GM19035 (cell line): ENCODE measurements at regions not wholly inside any gene's neighbourhood (a gene's known extent, or its start where the extent isn't known, plus 50 kb on each side); places are given as distances from the start of the nearest gene placed in this dataset.
"Not testable (repeated sequence)": the region's sequence is repeated elsewhere in the genome, so short reads cannot be mapped to it uniquely, and the experiment has no call there.

Experiments used
- ATAC-seq: cut with Tn5 transposase; IDR thresholded peaks from one replicate; pipeline ENCODE4 v1.9.1; 2021; ENCODE audit not compliant: unreplicated experiment

GRCh38 chr5:120083851-120084542 is 380.1 kb upstream of the PRR16 start:
- no peak for ATAC-seq

- no peak for ATAC-seq
Measured at GRCh38 chr5:120084543-120084870, 379.6 kb upstream of the PRR16 start.

GRCh38 chr5:120086081-120086480 is 378.0 kb upstream of the PRR16 start:
- ATAC-seq, result no peak

- no peak for ATAC-seq
Measured at GRCh38 chr5:120088412-120088811, 375.7 kb upstream of the PRR16 start.

- ATAC-seq, result no peak
Measured at GRCh38 chr5:120088836-120089235, 375.3 kb upstream of the PRR16 start.

DNA sequence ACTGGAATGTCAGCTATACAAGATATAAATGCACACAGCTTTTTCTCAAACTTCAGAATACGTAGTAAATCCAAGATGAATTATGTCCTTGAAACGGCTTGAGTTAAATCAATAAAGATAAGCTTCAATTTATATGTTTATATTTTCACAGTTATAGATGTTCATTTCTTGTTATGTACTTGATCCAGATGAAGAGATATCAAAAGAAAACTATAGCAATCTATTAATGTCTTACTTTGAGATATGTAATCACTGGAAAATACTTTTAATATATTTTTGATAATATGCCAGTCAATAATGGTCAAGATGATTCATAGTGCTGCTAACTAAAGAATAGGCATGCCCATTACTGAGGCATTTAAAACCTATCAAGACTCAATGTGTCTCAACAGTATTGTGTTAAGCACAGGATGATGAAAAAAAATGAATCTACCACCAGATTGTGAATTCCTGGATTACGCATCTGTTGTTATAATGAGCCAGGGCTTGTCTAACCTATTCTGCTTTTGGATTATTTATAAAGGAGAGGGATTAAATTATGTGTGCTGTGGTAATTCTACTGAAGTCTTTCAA is 372.6 kb upstream of the PRR16 start:
- ATAC-seq, result no peak

DNA sequence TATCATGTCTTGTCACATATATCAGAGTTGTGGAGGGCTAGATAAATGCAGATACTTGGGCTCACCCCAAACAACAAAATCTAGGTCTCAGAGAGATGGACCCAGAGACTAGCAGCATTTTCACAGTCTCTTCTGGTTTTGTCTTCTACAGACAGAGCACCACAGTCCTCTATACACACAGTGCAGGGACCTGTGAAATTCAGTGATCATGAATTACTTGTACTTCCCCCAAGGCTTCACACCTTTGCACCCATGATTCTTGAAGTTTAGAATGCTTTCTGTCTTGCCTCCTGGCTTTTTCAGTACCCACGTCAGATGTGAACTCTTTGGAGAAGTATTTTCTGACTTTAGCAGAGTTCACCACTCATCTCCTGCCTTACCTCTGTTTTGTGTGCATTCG is 371.5 kb upstream of the PRR16 start:
- no peak for ATAC-seq

GRCh38 chr5:120093178-120093577 is 370.9 kb upstream of the PRR16 start:
- ATAC-seq, result no peak

DNA sequence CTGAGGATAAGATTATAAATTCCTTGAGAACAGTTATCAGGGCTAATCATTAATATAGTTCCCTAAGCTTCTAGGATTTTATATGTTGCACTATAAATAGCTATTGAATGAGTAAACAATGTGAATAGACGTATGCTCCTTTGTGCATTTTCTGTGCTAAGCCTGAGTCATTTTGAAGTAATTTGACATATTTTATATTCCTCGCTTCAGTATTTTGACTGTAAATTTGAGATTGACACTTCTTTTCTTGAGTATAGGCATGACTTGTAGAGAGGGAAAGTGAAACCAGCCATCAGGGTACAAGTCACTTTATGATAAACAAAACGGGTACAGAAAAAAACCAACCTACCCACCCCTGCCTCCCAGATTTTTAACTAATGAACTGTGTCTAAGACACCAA is 367.7 kb upstream of the PRR16 start:
- peak; percentile 58 for ATAC-seq

DNA sequence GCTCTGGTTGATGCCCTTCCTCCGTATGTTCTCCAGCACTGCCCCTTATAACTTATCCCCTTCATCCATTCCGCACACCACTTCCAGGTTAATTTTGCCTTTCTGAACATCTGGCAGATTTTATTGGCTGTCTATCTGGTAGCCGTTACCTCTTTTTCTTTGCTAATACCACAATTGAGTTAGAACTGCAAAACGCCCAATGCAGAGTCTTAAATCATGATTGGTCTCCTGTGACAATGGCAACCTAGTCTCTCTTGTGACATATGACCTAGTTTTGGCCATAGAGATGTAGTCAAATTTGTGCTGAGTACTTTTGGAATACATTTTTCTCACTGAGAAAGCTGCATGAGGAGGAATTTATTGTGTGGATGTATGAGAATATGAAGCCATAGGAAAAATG is 365.7 kb upstream of the PRR16 start:
- no peak for ATAC-seq

DNA sequence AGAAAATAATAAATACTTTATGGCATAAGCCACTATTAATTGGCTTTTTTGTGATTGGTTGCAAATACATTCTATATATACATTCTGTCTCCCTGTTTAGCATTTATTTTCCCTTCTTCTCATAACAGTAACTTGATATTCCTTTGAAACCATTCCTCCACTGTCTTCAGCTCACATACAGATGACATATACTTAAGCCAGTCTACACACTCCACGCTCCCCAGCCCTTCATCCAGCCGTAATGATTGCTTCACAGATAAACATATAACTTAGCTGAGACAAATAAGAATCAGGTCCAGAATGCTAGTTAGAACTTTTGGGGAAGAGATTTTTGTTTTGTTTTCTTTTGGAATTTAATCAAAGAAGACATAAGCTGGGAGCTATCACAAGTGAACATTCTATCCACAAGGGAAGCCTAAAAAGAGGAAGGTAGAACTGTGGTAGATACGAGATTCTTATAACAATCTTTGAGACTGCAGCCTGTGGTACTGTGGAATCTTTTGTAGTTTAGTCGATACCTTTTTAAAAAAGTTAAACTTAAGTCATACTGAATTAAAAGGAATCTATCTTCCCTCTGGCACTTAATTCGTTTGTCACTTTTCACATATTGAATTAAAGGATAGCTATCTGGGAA is 365.1 kb upstream of the PRR16 start:
- no peak for ATAC-seq

DNA sequence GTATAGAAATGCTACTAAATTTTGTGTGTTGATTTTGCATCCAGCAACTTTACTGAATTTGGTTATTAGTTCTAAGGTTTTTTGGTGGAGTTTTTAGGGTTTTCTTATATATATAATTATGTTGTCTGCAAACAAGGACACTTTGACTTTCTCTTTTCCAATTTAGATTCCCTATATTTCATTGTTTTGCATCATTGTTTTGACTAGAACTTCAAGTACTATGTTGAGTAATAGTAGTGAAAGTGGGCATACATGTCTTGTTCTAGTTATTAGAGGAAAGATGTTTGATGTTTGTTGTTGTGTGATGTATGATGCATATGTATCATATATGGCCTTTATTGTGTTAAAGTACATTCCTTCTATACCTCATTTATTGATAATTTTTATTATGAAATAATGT is 362.3 kb upstream of the PRR16 start:
- ATAC-seq, result no peak

DNA sequence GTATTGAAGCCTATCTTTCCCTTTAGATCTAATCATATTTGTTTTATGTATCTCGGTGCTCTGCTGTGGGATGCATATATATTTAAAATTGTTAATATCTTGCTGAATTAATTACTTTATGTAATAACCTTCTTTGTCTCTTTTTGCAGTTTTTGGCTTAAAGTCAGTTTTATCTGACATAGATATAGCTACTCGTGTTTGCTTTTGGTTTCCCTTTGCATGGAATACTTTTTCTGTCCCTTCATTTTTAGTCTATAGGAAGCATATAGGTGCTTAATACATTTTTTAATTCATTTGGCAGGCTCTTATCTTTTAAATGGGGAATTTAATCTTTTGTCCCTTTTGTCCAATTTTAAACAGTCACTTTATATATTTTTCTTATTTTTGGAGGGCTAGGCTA is 360.6 kb upstream of the PRR16 start:
- no peak for ATAC-seq

DNA sequence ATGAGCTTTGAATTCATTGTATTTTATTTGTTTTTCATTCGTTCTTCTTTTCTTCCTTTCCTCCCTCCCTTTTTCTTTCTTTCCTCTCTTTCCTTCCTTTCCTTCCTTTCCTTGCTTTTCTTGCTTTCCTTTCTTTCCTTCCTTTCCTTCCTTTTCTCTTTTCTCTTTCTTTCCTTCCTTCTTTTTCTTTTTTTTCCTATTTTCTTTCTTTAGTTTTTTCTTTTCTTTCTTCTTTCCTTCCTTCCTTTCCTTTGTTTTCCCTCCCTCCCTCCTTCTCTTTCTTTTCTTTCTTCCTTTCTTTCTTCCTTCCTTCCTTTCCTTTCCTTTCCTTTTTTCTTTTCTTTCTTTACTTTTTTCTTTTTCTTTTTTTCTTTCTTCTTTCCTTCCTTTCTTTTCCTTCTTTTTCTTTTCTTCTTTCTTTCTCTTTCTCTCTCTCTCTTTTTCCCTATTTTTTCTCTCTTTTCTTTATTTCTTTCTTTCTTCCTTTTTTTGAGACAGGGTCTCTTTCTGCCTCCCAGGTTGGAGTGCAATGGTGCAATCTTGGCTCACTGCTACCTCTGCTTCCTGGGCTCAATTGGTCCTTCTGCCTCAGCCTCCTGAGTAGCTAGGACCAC is 357.1 kb upstream of the PRR16 start:
- no peak for ATAC-seq

DNA sequence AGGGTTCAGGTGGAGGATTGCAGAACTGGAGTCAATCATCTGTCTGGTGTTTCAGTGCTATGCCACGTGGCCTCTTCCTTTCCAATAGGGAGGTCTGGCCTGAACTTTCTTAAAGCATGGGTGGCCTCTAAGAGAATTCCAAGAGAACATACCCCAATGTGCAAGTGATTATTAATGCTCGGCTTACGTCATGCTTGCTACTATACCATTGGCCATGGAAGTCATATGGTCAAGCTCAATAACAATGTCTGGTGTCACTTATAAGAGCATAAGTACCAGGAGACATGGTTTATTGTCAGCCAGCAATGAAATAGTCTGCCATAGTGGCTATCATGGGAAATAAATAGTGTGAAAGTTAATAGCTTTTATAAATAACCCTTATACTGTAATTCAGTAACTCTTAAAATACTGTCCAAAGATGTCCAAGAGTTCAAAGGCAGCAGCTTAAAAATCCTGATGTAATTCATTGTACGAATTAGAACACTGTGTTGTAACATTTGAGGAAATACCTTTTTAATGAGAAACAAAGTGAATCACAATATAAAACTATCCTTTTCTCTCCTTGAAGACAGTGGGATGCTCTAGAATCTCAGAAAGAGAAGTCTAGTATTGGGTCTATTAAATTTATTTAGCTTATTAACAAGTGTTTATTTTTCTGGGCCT is 355.4 kb upstream of the PRR16 start:
- ATAC-seq, result no peak

GRCh38 chr5:120122703-120123102 is 341.4 kb upstream of the PRR16 start:
- no peak for ATAC-seq

GRCh38 chr5:120124031-120124430 is 340.1 kb upstream of the PRR16 start:
- no peak for ATAC-seq

DNA sequence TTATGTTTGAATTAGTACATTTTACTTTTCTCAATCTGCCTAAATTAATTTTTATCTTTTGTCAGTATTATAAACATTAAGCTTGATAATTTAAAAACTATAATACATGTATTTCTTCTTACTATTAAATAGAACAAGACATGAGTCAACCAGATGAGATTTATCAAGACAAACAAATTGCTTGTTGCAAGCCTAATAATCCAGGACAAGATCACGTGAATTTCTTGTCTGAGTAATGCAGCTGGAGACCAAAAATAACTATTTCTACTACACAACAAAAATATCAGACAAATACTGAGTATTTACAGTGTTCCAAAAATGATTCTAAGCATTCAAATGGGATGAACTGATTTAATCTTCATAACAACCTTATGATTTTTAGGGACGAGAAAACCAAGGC is 339.1 kb upstream of the PRR16 start:
- no peak for ATAC-seq

DNA sequence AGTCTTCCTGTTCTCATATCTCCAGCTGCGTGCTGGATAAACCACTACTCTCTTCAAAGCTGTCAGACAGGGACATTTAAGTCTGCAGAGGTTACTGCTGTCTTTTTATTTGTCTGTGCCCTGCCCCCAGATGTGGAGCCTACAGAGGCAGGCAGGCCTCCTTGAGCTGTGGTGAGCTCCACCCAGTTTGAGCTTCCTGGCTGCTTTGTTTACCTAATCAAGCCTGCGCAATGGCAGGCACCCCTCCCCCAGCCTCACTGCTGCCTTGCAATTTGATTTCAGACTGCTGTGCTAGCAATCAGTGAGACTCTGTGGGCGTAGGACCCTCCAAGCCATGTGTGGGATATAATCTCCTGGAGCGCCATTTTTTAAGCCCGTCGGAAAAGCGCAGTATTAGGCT is 331.8 kb upstream of the PRR16 start:
- not testable (repeated sequence) for ATAC-seq

DNA sequence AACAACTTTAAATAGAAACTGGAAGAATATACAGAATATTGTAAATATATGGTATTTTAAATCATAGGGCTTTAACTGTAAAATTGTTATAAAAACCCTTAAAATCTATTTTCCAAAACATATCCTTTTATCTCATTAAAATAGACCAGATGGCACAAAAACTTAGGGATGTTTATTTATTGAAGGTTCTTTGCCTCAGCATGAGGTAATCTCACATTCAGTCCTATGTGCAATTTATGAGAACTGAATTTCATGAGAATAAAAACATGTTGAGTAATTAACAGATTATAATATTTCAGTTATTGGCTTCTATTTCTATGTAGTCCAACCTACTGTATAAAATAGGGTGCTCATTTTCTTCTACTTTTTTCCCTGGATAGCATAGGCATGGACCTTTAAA is 329.2 kb upstream of the PRR16 start:
- ATAC-seq, result no peak

- ATAC-seq, result no peak
Measured at GRCh38 chr5:120137582-120137981, 326.5 kb upstream of the PRR16 start.

- ATAC-seq, result no peak
Measured at GRCh38 chr5:120139039-120139438, 325.1 kb upstream of the PRR16 start.
